HG02678 (cell line): ENCODE measurements at regions not wholly inside any gene's neighbourhood (a gene's known extent, or its start where the extent isn't known, plus 50 kb on each side); places are given as distances from the start of the nearest gene placed in this dataset.
"Not testable (repeated sequence)": the region's sequence is repeated elsewhere in the genome, so short reads cannot be mapped to it uniquely, and the experiment has no call there.

ENCODE experiments used
- ATAC-seq: cut with Tn5 transposase; IDR thresholded peaks from one replicate; pipeline ENCODE4 v1.9.1; 2021; ENCODE audit warnings: mild to moderate bottlenecking, moderate library complexity; ENCODE audit not compliant: unreplicated experiment

GRCh38 chr6:37580176-37580955, 80.7 kb upstream of the CCDC167 start:
- no peak for ATAC-seq

DNA sequence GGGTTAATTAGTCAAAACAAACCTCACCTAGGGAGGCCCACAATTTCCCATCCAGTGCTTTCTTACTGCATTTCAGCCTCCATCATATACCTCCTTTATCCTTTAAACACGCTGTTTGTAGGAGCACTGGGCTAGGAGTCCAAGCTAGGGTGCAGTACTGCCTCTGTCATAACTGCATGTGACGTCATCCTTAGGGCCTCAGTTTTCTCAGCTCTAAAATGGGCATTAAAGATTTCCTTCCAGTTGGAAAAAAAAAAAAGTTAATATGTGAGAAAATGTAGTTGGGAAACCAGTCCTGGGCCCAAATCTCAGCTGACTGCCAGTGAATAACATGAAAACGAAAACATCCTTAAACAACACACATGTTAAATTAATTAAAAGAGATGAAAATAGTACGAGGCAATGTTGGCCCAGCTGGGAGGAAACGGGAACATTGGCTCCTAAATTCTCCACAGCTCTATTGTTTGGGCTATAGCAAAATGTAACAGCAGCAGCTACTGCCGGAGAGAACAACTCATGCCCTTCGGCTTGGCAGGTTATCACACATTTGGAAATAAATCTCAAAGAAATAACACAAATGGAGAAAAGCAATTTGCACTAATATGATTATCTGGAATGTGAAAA, 79.9 kb upstream of the CCDC167 start:
- ATAC-seq = no peak

- no peak for ATAC-seq
Observed at GRCh38 chr6:37578104-37578503, 78.4 kb upstream of the CCDC167 start.

- no peak for ATAC-seq
Observed at GRCh38 chr6:37576336-37576737, 76.6 kb upstream of the CCDC167 start.

DNA sequence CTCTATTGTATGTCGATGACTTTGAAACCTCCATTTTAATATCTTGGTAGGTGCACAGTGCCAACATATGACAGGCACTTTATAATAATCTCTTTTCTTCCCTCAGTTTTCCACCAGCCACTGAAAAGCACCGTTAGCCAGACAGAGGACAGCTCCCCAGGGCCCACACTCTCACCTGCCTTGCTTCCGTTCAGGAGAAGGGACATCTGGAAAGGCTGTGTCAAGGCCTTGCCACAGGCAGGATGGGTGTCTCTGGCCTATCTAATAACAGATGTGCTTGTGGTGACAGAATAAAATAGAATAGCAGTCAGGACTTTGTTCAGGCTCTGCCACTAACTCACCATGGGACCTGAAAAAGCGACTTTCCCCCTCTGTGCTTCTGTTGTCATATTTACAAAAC, 75.5 kb upstream of the CCDC167 start:
- no peak for ATAC-seq

GRCh38 chr6:37572334-37572733, 72.6 kb upstream of the CCDC167 start:
- no peak for ATAC-seq

GRCh38 chr6:37570482-37571133, 70.9 kb upstream of the CCDC167 start:
- ATAC-seq = no peak

- no peak for ATAC-seq
Observed at GRCh38 chr6:37569743-37570481, 70.2 kb upstream of the CCDC167 start.

- no peak for ATAC-seq
Observed at GRCh38 chr6:37569317-37569716, 69.6 kb upstream of the CCDC167 start.

- no peak for ATAC-seq
Observed at GRCh38 chr6:37566950-37567349, 67.3 kb upstream of the CCDC167 start.

DNA sequence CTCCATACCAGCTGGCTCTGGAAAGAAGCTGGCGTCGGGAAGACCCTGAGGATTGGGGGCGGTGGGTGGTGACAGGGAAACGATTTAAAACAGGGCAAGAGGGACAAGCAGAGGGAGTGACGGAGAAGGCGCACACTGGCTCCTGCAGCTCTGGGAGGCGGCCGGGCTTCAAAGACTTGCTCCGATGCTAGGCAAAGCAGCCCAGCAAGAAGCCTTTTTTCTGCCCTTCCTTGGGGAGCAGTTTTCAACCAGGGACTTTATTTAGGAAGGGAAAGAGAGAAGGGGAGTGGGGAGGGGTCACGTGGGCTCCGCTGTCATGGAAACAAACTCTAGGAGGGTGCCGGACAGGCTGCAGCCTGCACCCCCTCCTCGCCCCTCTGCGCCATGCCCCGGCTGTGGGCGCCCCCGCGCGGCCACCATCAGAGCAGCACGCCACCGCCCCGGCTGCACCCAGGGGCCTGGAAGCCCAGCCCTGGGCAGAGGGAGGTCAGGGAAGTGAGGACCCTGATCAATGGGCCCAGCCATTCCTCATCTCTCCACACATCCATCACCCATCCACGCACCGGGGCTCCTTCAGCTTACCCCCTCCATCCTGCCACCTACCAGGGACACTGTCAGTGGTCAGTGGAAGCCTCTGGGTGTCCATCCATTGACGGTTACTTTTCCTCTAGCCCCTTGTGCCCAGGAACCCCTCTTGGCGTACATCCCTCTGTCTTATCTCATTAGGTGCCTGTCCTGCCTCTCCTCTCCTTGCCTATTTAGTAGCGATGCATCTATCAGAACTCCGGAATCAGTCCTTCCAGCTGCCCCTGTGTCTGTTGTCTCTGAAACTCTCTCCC, 66.6 kb upstream of the CCDC167 start:
- ATAC-seq = peak; percentile 44

GRCh38 chr6:37565267-37566110, 65.8 kb upstream of the CCDC167 start:
- no peak for ATAC-seq

DNA sequence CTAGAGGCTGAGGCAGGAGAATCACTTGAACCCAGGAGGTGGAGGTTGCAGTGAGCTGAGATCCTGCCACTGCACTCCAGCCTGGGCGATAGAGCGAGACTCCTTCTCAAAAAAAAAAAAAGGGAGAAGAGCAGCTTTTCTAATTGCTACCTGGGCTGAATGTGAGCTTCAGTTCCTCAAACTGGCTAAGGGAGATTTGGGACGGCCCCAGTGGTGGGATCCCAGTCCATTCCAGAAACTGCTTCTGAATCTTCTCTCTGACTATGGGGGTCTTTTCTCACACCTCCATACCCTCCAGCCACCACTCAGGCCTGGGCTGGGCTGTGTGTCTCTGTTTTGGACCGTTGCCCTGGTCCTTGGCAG, 63.2 kb upstream of the CCDC167 start:
- not testable (repeated sequence) for ATAC-seq

- no peak for ATAC-seq
Observed at GRCh38 chr6:37561361-37561760, 61.7 kb upstream of the CCDC167 start.

- ATAC-seq = no peak
Observed at GRCh38 chr6:37560737-37561103, 61.0 kb upstream of the CCDC167 start.

GRCh38 chr6:37559501-37559900, 59.8 kb upstream of the CCDC167 start:
- no peak for ATAC-seq

DNA sequence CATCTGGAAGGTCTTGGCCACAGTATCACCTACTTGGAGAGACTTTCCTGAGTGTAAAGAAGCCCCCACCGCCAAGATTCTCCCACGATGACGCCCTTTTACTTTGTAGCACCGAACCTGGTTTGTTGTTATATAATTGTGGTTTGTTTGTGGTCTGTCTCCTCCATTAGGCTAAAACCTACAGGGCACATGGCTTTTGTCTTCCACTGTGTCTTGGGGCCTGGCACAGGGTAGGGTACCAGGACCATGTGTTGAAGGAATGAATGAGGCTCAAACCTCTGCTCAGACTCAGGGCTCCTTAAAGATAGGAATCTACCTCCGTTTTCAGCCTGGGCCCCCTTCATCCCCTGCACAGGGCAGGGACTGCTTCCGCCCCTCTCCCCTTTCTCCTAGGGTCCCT, 59.4 kb upstream of the CCDC167 start:
- no peak for ATAC-seq

DNA sequence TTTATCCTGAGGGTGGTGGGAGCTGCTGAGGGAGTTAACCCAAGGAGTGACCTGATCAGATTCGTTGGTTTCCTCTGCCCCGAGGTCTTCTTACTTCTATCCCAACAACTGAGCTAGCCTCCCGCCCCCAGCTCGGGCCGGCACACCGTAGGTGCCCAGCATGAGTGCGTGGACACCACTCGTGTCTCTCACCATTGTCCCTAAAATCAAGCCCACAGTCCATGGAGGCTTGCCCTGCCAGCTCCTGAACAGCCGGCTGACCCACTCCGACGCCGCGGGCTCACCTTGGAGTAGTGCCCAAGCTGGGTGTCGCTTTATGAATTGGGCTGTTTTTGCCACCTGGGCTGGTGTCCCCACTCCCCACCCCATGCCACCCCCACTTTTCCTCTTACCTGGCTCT, 59.0 kb upstream of the CCDC167 start:
- no peak for ATAC-seq

DNA sequence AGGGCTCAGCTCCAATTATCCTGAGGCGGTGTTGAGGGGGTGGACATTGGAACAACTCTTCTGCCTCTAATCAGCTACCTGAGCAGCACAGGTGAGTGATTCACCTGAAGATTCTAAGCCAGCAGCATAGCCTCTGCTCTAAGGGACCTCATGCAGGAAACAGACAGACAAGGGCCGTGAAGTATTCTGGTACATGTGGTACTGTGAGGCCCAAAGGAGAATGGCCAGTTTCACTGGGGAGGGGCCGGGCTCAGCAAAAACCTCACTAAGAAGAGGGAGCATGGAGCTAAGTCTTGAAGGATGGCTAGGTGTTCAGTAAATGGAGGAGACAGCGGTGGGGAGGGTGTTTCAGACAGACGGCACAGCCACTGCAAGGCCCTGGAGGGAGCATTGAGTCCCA, 58.5 kb upstream of the CCDC167 start:
- no peak for ATAC-seq

DNA sequence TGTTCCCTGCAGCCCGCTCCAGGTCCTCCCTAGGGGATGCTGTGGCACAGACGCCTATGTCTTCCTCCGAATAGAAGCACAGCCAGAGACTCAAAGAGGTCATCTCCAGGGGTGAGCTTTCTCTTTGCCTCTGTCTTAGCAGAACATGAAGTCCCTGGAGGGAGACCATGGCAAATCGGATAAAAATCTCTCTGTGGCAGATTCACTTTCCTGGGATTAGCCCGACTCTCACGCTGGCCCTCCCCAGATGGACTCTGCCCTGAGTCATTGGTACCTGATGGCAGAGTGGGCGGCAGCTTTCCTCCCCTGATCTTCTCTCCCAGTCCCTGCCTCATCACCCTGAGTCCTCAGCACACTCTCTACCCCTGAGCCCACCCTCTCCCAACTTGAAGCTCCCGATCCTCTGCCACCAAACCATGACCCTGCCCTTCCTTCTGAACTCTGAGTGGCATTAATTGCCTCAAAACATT, 58.0 kb upstream of the CCDC167 start:
- ATAC-seq = no peak
